GM12878 (cell line): ENCODE measurements at regions not wholly inside any gene's neighbourhood (a gene's known extent, or its start where the extent isn't known, plus 50 kb on each side); places are given as distances from the start of the nearest gene placed in this dataset.

ENCODE experiments used
- ATAC-seq: fragments of 200-7000 bp; cut with Tn5 transposase; 3 replicates; pipeline ENCODE4 v1.9.1; 2020; ENCODE audit warnings: mild to moderate bottlenecking, moderate library complexity
- BruUV-seq: library from RNA; stranded (reverse); fragments of 400-500 nt; replicated peaks from 2 replicates; lab custom pipeline; 2021; lab: Mats Ljungman, UMichigan
- CTCF ChIA-PET: fragments of 300-600 bp; sonication (Branson Sonifier 250); formaldehyde crosslinking; extraction: SDS; loops from one replicate; lab custom pipeline; 2021; ENCODE audit warnings: inconsistent platforms; lab: Yijun Ruan, JAX
- POLR2A ChIA-PET: fragments of 350-600 bp; formaldehyde crosslinking; extraction: SDS; loops from one replicate; lab custom pipeline; 2021; ENCODE audit warnings: inconsistent platforms; lab: Charles Lee
- RAD21 ChIA-PET: fragments of 300-600 bp; sonication (Branson Sonifier 250); formaldehyde crosslinking; loops from one replicate; lab custom pipeline; 2023; ENCODE audit warnings: antibody characterized with exemption; ENCODE audit not compliant: unreplicated experiment; lab: Charles Lee
- SMC1A ChIA-PET: fragments of 300-600 bp; sonication (Branson Sonifier 250); formaldehyde crosslinking; loops from one replicate; lab custom pipeline; 2023; ENCODE audit not compliant: unreplicated experiment, uncharacterized antibody; lab: Charles Lee
- DNase-seq: peaks from one replicate; pipeline ENCODE4 v3.0.0-alpha.2; 2011; ENCODE audit warnings: low read depth, low spot score
- FAIRE-seq: peaks from 3 replicates; lab custom pipeline; 2011; peaks lifted over from hg19 to GRCh38; lab: Jason Lieb, UNC
- H2AFZ ChIP-seq: 2 replicates; pipeline ENCODE4 v1.6.0; 2011; ENCODE audit warnings: low read depth, low read length, control low read depth; ENCODE audit not compliant: control insufficient read depth
- H3K27ac ChIP-seq: 2 replicates; pipeline ENCODE4 v1.5.1; 2011; ENCODE audit warnings: control low read depth; ENCODE audit not compliant: control insufficient read depth, insufficient read depth
- H3K27me3 ChIP-seq, 2 experiments: replicated peaks in 1 of 2; 2 replicates each; pipeline versions ENCODE4 v1.6.0 to v1.6.1; 2011; ENCODE audit warnings: low read length in 1 of 2; ENCODE audit not compliant: control insufficient read depth in 2 of 2, insufficient read depth in 2 of 2
- H3K36me3 ChIP-seq, 2 experiments: 2 replicates each; pipeline ENCODE4 v1.5.1; 2011; ENCODE audit warnings: low read length in 1 of 2; ENCODE audit not compliant: control insufficient read depth in 2 of 2, insufficient read depth in 2 of 2
- H3K4me1 ChIP-seq: 2 replicates; pipeline ENCODE4 v1.6.1; 2011; ENCODE audit warnings: mild to moderate bottlenecking, low read length, moderate library complexity, mixed read lengths; ENCODE audit not compliant: control insufficient read depth, insufficient read depth
- H3K4me2 ChIP-seq: 2 replicates; pipeline ENCODE4 v1.6.0; 2011; ENCODE audit warnings: control low read depth; ENCODE audit not compliant: control insufficient read depth, insufficient read depth
- H3K4me3 ChIP-seq: fragments of 200-600 bp; sonication (generic); 2 replicates; pipeline ENCODE4 v1.5.1; 2016
- H3K79me2 ChIP-seq: 2 replicates; pipeline ENCODE4 v1.6.0; 2011; ENCODE audit warnings: low read length; ENCODE audit not compliant: control insufficient read depth, insufficient read depth
- H3K9ac ChIP-seq: 2 replicates; pipeline ENCODE4 v1.8.0; 2011; ENCODE audit warnings: low read length, control low read depth, mixed read lengths; ENCODE audit not compliant: control insufficient read depth, insufficient read depth
- H3K9me3 ChIP-seq: replicated peaks from 3 replicates; pipeline ENCODE4 v1.5.1; 2011; ENCODE audit warnings: mild to moderate bottlenecking, low read length; ENCODE audit not compliant: control insufficient read depth, insufficient read depth
- H4K20me1 ChIP-seq: 2 replicates; pipeline ENCODE4 v1.6.0; 2011; ENCODE audit not compliant: control insufficient read depth, insufficient read depth
- ATF3 ChIP-seq: IDR thresholded peaks from 2 replicates; pipeline ENCODE4 v1.6.1; 2011; ENCODE audit warnings: low read depth, mild to moderate bottlenecking, low read length, moderate library complexity, borderline replicate concordance; ENCODE audit errors: extremely low read depth
- CEBPB ChIP-seq, 2 experiments: fragments of 150-350 bp in 1 of 2; IDR thresholded peaks; 2 replicates each; pipeline ENCODE4 v1.6.1; 2012 to 2014; ENCODE audit warnings: low read depth in 2 of 2, low read length in 2 of 2, borderline replicate concordance in 1 of 2, inconsistent platforms in 1 of 2
- E4F1 ChIP-seq: fragments of 450-650 bp; IDR thresholded peaks from 2 replicates; pipeline ENCODE4 v1.6.1; 2018; ENCODE audit warnings: borderline replicate concordance, mild to moderate bottlenecking; ENCODE audit not compliant: partially characterized antibody
- ESRRA ChIP-seq: IDR thresholded peaks from 2 replicates; pipeline ENCODE4 v1.6.1; 2012; ENCODE audit warnings: mild to moderate bottlenecking, low read length, improper control_type of control experiment
- MTA3 ChIP-seq: IDR thresholded peaks from 2 replicates; pipeline ENCODE4 v1.6.1; 2012; ENCODE audit warnings: low read length, inconsistent platforms, borderline replicate concordance
- POLR2AphosphoS2 ChIP-seq: IDR thresholded peaks from 2 replicates; pipeline ENCODE4 v1.6.1; 2011; ENCODE audit warnings: low read depth, mild to moderate bottlenecking, low read length, improper control_type of control experiment, moderate library complexity
- STAT1 ChIP-seq: fragments of 450-650 bp; conservative IDR thresholded peaks from 2 replicates; pipeline ENCODE4 v1.6.1; 2014; ENCODE audit warnings: antibody characterized with exemption, mild to moderate bottlenecking
- TCF7 ChIP-seq: IDR thresholded peaks from 2 replicates; pipeline ENCODE4 v1.6.1; 2014; ENCODE audit warnings: antibody characterized with exemption, borderline replicate concordance
- USF1 ChIP-seq: IDR thresholded peaks from 2 replicates; pipeline ENCODE4 v1.6.1; 2011; ENCODE audit warnings: borderline replicate concordance, low read depth, mild to moderate bottlenecking, moderate library complexity, mixed read lengths, low read length; ENCODE audit not compliant: insufficient read depth; ENCODE audit errors: extremely low read length
- USF2 ChIP-seq: IDR thresholded peaks from 2 replicates; pipeline ENCODE4 v1.6.1; 2011; ENCODE audit warnings: low read depth, low read length, improper control_type of control experiment, borderline replicate concordance
- WGBS: methylation state at CpG from one replicate; pipeline ENCODE4 v1.1.6; 2016; ENCODE audit warnings: low lambda C conversion rate; ENCODE audit not compliant: insufficient replicate concordance, insufficient coverage; ENCODE audit errors: missing lambda C conversion rate; 5-methylcytosine and 5-hydroxymethylcytosine counted together
- in situ Hi-C: fragments of 300-500 bp; cut with MboI; formaldehyde crosslinking; loops from 9 replicates; pipeline ENCODE4 v1.14.3; 2018; ENCODE audit warnings: mixed read lengths
- intact Hi-C: fragments of 100-400 bp; cut with micrococcal nuclease; formaldehyde crosslinking; loops from one replicate; pipeline ENCODE4 v1.14.2; 2022; ENCODE audit not compliant: unreplicated experiment
- TF ChIP-seq, protein P1 (sequence below): fragments of 450-650 bp; IDR thresholded peaks from 2 replicates; pipeline ENCODE4 v1.6.1; 2017; ENCODE audit warnings: mild to moderate bottlenecking, moderate library complexity
- TF ChIP-seq, protein P2 (sequence below): fragments of 450-650 bp; conservative IDR thresholded peaks from 2 replicates; pipeline ENCODE4 v1.6.1; 2017; ENCODE audit warnings: mild to moderate bottlenecking, moderate library complexity

DNA sequence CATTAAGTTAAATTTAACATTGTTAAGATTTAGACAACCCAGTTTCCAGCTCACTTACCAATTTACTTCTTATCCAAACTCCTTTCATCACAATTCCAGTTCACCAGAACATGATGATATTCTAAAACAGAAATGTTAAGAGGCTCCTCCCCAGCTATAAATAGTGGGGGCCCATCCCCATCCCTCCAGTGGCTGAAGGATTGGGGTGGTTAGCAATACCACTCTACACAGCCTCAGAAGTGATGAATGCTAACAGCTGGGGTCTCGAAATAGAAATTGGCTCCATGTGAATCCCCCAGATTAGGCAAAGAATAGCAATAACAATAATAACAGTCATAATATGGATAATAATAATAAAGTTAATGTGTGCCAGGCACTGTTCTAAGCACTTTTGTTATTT, 97.9 kb upstream of the NCAM1 start (continued):
- no peak for TF ChIP-seq TCF7
- no peak for TF ChIP-seq POLR2AphosphoS2
- TF ChIP-seq USF1 = no peak
- TF ChIP-seq, protein P1, sequence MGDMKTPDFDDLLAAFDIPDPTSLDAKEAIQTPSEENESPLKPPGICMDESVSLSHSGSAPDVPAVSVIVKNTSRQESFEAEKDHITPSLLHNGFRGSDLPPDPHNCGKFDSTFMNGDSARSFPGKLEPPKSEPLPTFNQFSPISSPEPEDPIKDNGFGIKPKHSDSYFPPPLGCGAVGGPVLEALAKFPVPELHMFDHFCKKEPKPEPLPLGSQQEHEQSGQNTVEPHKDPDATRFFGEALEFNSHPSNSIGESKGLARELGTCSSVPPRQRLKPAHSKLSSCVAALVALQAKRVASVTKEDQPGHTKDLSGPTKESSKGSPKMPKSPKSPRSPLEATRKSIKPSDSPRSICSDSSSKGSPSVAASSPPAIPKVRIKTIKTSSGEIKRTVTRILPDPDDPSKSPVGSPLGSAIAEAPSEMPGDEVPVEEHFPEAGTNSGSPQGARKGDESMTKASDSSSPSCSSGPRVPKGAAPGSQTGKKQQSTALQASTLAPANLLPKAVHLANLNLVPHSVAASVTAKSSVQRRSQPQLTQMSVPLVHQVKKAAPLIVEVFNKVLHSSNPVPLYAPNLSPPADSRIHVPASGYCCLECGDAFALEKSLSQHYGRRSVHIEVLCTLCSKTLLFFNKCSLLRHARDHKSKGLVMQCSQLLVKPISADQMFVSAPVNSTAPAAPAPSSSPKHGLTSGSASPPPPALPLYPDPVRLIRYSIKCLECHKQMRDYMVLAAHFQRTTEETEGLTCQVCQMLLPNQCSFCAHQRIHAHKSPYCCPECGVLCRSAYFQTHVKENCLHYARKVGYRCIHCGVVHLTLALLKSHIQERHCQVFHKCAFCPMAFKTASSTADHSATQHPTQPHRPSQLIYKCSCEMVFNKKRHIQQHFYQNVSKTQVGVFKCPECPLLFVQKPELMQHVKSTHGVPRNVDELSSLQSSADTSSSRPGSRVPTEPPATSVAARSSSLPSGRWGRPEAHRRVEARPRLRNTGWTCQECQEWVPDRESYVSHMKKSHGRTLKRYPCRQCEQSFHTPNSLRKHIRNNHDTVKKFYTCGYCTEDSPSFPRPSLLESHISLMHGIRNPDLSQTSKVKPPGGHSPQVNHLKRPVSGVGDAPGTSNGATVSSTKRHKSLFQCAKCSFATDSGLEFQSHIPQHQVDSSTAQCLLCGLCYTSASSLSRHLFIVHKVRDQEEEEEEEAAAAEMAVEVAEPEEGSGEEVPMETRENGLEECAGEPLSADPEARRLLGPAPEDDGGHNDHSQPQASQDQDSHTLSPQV = no peak
- no peak for TF ChIP-seq USF2
- TF ChIP-seq ESRRA = no peak
- TF ChIP-seq, all 136 proteins: peak for 0

- FAIRE-seq (no peak), DNase-seq (no peak), ATAC-seq (no peak)
- ChIA-PET SMC1A (no interaction called here), CTCF (no interaction called here), RAD21 (no interaction called here), POLR2A (no interaction called here)
- H3K9ac ChIP-seq = no peak overlapping the region
- 48% methylated on average over 9 of the region's 9 CpGs for WGBS
- H3K27ac ChIP-seq = no peak overlapping the region
- no peak overlapping the region for H3K4me3 ChIP-seq
- no peaks in the 10 kb centered on the region for H3K4me1 ChIP-seq
- in situ Hi-C loops = no loop called here
- H3K27me3 ChIP-seq = no peaks in the 10 kb centered on the region
- BruUV-seq = no TSS peak
- H3K9me3 ChIP-seq = peaks cover 2% of the 10 kb centered on the region; the same call in 1 of the 3 replicates
- H3K36me3 ChIP-seq = no peaks in the 10 kb centered on the region
- intact Hi-C loops = no loop called here
- no peak overlapping the region for H3K4me2 ChIP-seq
- no peaks in the 10 kb centered on the region for H3K79me2 ChIP-seq
- H2AFZ ChIP-seq = no peak overlapping the region
- H4K20me1 ChIP-seq = no peaks in the 10 kb centered on the region
- TF ChIP-seq, protein P2, sequence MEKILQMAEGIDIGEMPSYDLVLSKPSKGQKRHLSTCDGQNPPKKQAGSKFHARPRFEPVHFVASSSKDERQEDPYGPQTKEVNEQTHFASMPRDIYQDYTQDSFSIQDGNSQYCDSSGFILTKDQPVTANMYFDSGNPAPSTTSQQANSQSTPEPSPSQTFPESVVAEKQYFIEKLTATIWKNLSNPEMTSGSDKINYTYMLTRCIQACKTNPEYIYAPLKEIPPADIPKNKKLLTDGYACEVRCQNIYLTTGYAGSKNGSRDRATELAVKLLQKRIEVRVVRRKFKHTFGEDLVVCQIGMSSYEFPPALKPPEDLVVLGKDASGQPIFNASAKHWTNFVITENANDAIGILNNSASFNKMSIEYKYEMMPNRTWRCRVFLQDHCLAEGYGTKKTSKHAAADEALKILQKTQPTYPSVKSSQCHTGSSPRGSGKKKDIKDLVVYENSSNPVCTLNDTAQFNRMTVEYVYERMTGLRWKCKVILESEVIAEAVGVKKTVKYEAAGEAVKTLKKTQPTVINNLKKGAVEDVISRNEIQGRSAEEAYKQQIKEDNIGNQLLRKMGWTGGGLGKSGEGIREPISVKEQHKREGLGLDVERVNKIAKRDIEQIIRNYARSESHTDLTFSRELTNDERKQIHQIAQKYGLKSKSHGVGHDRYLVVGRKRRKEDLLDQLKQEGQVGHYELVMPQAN = no peak
- no peak for TF ChIP-seq E4F1
- TF ChIP-seq ATF3 = no peak
- TF ChIP-seq MTA3 = no peak
- TF ChIP-seq STAT1 = no peak
- TF ChIP-seq CEBPB (IDR thresholded peaks at IDR 0.05; ENCODE audit: borderline replicate concordance in 1 of 2, low read depth in 2 of 2, low read length in 2 of 2) = no peak
Observed at GRCh38 chr11:112864672-112865071, 96.5 kb upstream of the NCAM1 start.
